GM20000 (cell line): ENCODE measurements at regions not wholly inside any gene's neighbourhood (a gene's known extent, or its start where the extent isn't known, plus 50 kb on each side); places are given as distances from the start of the nearest gene placed in this dataset.

Experiments
- DNase-seq: peaks from one replicate; pipeline ENCODE4 v3.0.0; 2012; ENCODE audit warnings: low spot score
- CTCF ChIP-seq: IDR thresholded peaks from 2 replicates; pipeline ENCODE4 v1.5.1; 2012; ENCODE audit warnings: mild to moderate bottlenecking, control low read depth; ENCODE audit errors: extremely low read depth, missing control alignments

GRCh38 chr17:79239205-79239604, 164.6 kb downstream of the ENGASE start:
- TF ChIP-seq CTCF, result no peak
- DNase-seq, result no peak

- DNase-seq, result no peak
- no peak for TF ChIP-seq CTCF
These were observed 162.9 kb downstream of the ENGASE start for GRCh38 chr17:79237448-79238053.

GRCh38 chr17:79235808-79236207, 161.2 kb downstream of the ENGASE start:
- no peak for DNase-seq
- no peak for TF ChIP-seq CTCF

GRCh38 chr17:79233916-79234551, 159.4 kb downstream of the ENGASE start:
- no peak for TF ChIP-seq CTCF
- DNase-seq, result no peak

- TF ChIP-seq CTCF, result no peak
- no peak for DNase-seq
These were observed 158.3 kb downstream of the ENGASE start for GRCh38 chr17:79232957-79233356.

GRCh38 chr17:79231766-79232287, 157.2 kb downstream of the ENGASE start:
- TF ChIP-seq CTCF, result no peak

GRCh38 chr17:79230576-79230975, 156.0 kb downstream of the ENGASE start:
- no peak for DNase-seq
- TF ChIP-seq CTCF, result no peak

More at GRCh38 chr17:79231766-79232287, 157.2 kb downstream of the ENGASE start:
- DNase-seq, result no peak
